Neural progenitor cell (in vitro differentiated cells): ENCODE measurements at regions not wholly inside any gene's neighbourhood (a gene's known extent, or its start where the extent isn't known, plus 50 kb on each side); places are given as distances from the start of the nearest gene placed in this dataset.

Experiments
- DNase-seq: peaks from one replicate; pipeline ENCODE4 v3.0.0-alpha.2; 2016; ENCODE audit warnings: low spot score
- H2AFZ ChIP-seq: fragments of 200-600 bp; sonication (generic); replicated peaks from 2 replicates; pipeline ENCODE4 v1.6.1; 2016; ENCODE audit warnings: antibody characterized with exemption
- H3F3A ChIP-seq: fragments of 200-600 bp; sonication (generic); 2 replicates; pipeline ENCODE4 v1.6.1; 2016; ENCODE audit warnings: antibody characterized with exemption, low read depth
- H3K27ac ChIP-seq: fragments of 200-600 bp; sonication (generic); 2 replicates; pipeline ENCODE4 v1.5.1; 2016; ENCODE audit warnings: mild to moderate bottlenecking
- H3K27me3 ChIP-seq: fragments of 200-600 bp; sonication (generic); 2 replicates; pipeline ENCODE4 v1.6.1; 2016; ENCODE audit warnings: mild to moderate bottlenecking, moderate library complexity
- H3K36me3 ChIP-seq: fragments of 200-600 bp; sonication (generic); 2 replicates; pipeline ENCODE4 v1.5.1; 2016
- H3K4me1 ChIP-seq: fragments of 200-600 bp; sonication (generic); 2 replicates; pipeline ENCODE4 v1.6.1; 2016; ENCODE audit warnings: mixed run types
- H3K4me2 ChIP-seq: fragments of 200-600 bp; sonication (generic); 2 replicates; pipeline ENCODE4 v1.6.1; 2016
- H3K4me3 ChIP-seq: fragments of 200-600 bp; sonication (generic); 2 replicates; pipeline ENCODE4 v1.5.1; 2016
- H3K79me2 ChIP-seq: fragments of 200-600 bp; sonication (generic); 2 replicates; pipeline ENCODE4 v1.6.1; 2016; ENCODE audit warnings: low read depth
- H3K9ac ChIP-seq: fragments of 200-600 bp; sonication (generic); 2 replicates; pipeline ENCODE4 v1.6.1; 2016
- H3K9me3 ChIP-seq: fragments of 200-600 bp; sonication (generic); 2 replicates; pipeline ENCODE4 v1.5.1; 2016; ENCODE audit warnings: low read depth
- H4K20me1 ChIP-seq: fragments of 200-600 bp; sonication (generic); 2 replicates; pipeline ENCODE4 v1.6.1; 2016; ENCODE audit warnings: low read depth
- H3K27ac Mint-ChIP-seq: 3 replicates; pipeline ENCODE4 v1.8.0; 2021; ENCODE audit warnings: mixed read lengths
- H3K27me3 Mint-ChIP-seq: 2 replicates; pipeline ENCODE4 v1.8.0; 2022; ENCODE audit warnings: low read depth, mild to moderate bottlenecking, inconsistent platforms, moderate library complexity, mixed read lengths; ENCODE audit not compliant: insufficient read depth
- H3K36me3 Mint-ChIP-seq: 3 replicates; pipeline ENCODE4 v1.8.0; 2021; ENCODE audit warnings: mixed read lengths
- H3K4me1 Mint-ChIP-seq: 3 replicates; pipeline ENCODE4 v1.8.0; 2021; ENCODE audit warnings: mixed read lengths
- H3K4me3 Mint-ChIP-seq: 3 replicates; pipeline ENCODE4 v1.8.0; 2021; ENCODE audit warnings: mild to moderate bottlenecking, moderate library complexity, mixed read lengths
- H3K9me3 Mint-ChIP-seq: 3 replicates; pipeline ENCODE4 v1.8.0; 2020; ENCODE audit warnings: mixed read lengths
- EZH2 ChIP-seq: fragments of 200-600 bp; sonication (generic); IDR thresholded peaks from 2 replicates; pipeline ENCODE4 v1.6.1; 2017; ENCODE audit warnings: antibody characterized with exemption, mild to moderate bottlenecking, moderate library complexity
- EZH2phosphoT487 ChIP-seq: fragments of 200-600 bp; sonication (generic); IDR thresholded peaks from 2 replicates; pipeline ENCODE4 v1.6.1; 2017; ENCODE audit warnings: antibody characterized with exemption
- TF ChIP-seq, protein P1 (sequence below): fragments of 200-600 bp; sonication (generic); IDR thresholded peaks from 2 replicates; pipeline ENCODE4 v1.5.1; 2017; ENCODE audit warnings: antibody characterized with exemption, mild to moderate bottlenecking

GRCh38 chr13:64884976-64885375 is 2345.2 kb downstream of the PCDH9 start:
- H3K9ac ChIP-seq, result no peak overlapping the region
- H3K9me3 ChIP-seq, result no peaks in the 10 kb centered on the region
- Mint-ChIP-seq H3K9me3 (no peaks in the 10 kb centered on the region), H3K27ac (no peak overlapping the region), H3K4me1 (no peaks in the 10 kb centered on the region), H3K4me3 (no peak overlapping the region), H3K36me3 (no peaks in the 10 kb centered on the region), H3K27me3 (no peaks in the 10 kb centered on the region)
- H3K4me1 ChIP-seq, result no peaks in the 10 kb centered on the region
- no peaks in the 10 kb centered on the region for H3F3A ChIP-seq
- H3K36me3 ChIP-seq, result no peaks in the 10 kb centered on the region
- no peaks in the 10 kb centered on the region for H4K20me1 ChIP-seq
- no peak overlapping the region for H2AFZ ChIP-seq
- no peak overlapping the region for H3K27ac ChIP-seq
- no peak overlapping the region for H3K4me3 ChIP-seq
- no peak for DNase-seq
- no peak overlapping the region for H3K4me2 ChIP-seq
- TF ChIP-seq, protein P1, sequence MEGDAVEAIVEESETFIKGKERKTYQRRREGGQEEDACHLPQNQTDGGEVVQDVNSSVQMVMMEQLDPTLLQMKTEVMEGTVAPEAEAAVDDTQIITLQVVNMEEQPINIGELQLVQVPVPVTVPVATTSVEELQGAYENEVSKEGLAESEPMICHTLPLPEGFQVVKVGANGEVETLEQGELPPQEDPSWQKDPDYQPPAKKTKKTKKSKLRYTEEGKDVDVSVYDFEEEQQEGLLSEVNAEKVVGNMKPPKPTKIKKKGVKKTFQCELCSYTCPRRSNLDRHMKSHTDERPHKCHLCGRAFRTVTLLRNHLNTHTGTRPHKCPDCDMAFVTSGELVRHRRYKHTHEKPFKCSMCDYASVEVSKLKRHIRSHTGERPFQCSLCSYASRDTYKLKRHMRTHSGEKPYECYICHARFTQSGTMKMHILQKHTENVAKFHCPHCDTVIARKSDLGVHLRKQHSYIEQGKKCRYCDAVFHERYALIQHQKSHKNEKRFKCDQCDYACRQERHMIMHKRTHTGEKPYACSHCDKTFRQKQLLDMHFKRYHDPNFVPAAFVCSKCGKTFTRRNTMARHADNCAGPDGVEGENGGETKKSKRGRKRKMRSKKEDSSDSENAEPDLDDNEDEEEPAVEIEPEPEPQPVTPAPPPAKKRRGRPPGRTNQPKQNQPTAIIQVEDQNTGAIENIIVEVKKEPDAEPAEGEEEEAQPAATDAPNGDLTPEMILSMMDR, result no peak
- no peak for TF ChIP-seq EZH2phosphoT487
- no peak for TF ChIP-seq EZH2
- no peaks in the 10 kb centered on the region for H3K27me3 ChIP-seq
- H3K79me2 ChIP-seq, result no peaks in the 10 kb centered on the region

GRCh38 chr13:64877176-64877575 is 2353.0 kb downstream of the PCDH9 start:
- H3K27ac ChIP-seq, result no peak overlapping the region
- TF ChIP-seq EZH2 (no peak), EZH2phosphoT487 (no peak)
- TF ChIP-seq, protein P1, result no peak

GRCh38 chr13:64871742-64872141 is 2358.4 kb downstream of the PCDH9 start:
- no peak for DNase-seq
- no peaks in the 10 kb centered on the region for H3K36me3 Mint-ChIP-seq
- no peak overlapping the region for H2AFZ ChIP-seq
- TF ChIP-seq EZH2, result no peak
- TF ChIP-seq, protein P1, result no peak
- no peak for TF ChIP-seq EZH2phosphoT487
- no peak overlapping the region for H3K27ac ChIP-seq
- H3K27me3 Mint-ChIP-seq, result no peaks in the 10 kb centered on the region
- H3K79me2 ChIP-seq, result no peaks in the 10 kb centered on the region
- no peaks in the 10 kb centered on the region for H3K9me3 Mint-ChIP-seq
- H3K9me3 ChIP-seq, result no peaks in the 10 kb centered on the region
- H3K9ac ChIP-seq, result no peak overlapping the region
- no peaks in the 10 kb centered on the region for H4K20me1 ChIP-seq
- H3K4me3 Mint-ChIP-seq, result no peak overlapping the region
- H3K4me3 ChIP-seq, result no peak overlapping the region
- H3K36me3 ChIP-seq, result no peaks in the 10 kb centered on the region
- H3K4me2 ChIP-seq, result no peak overlapping the region
- H3K27me3 ChIP-seq, result no peaks in the 10 kb centered on the region
- H3K27ac Mint-ChIP-seq, result no peak overlapping the region
- H3K4me1 Mint-ChIP-seq, result no peaks in the 10 kb centered on the region
- no peaks in the 10 kb centered on the region for H3F3A ChIP-seq
- no peaks in the 10 kb centered on the region for H3K4me1 ChIP-seq

More at GRCh38 chr13:64877176-64877575, 2353.0 kb downstream of the PCDH9 start:
- H3K4me3 ChIP-seq, result no peak overlapping the region
- no peak for DNase-seq
- no peaks in the 10 kb centered on the region for H3K27me3 ChIP-seq
- H3K27me3 Mint-ChIP-seq, result no peaks in the 10 kb centered on the region
- H3K4me1 ChIP-seq, result no peaks in the 10 kb centered on the region
- H3K9ac ChIP-seq, result no peak overlapping the region
- H3K4me3 Mint-ChIP-seq, result no peak overlapping the region
- H3K79me2 ChIP-seq, result no peaks in the 10 kb centered on the region
- no peak overlapping the region for H2AFZ ChIP-seq
- H3K9me3 ChIP-seq, result no peaks in the 10 kb centered on the region
- H3K36me3 ChIP-seq, result no peaks in the 10 kb centered on the region
- H3F3A ChIP-seq, result no peaks in the 10 kb centered on the region
- no peaks in the 10 kb centered on the region for H3K9me3 Mint-ChIP-seq
- no peaks in the 10 kb centered on the region for H3K4me1 Mint-ChIP-seq
- H3K27ac Mint-ChIP-seq, result no peak overlapping the region
- no peaks in the 10 kb centered on the region for H4K20me1 ChIP-seq
- H3K4me2 ChIP-seq, result no peak overlapping the region
- no peaks in the 10 kb centered on the region for H3K36me3 Mint-ChIP-seq
